SHP77 (cell line): ENCODE measurements at regions not wholly inside any gene's neighbourhood (a gene's known extent, or its start where the extent isn't known, plus 50 kb on each side); places are given as distances from the start of the nearest gene placed in this dataset.

ENCODE experiments used
- DNase-seq, 2 experiments: peaks; one replicate each; lab custom pipeline; 2025; lab: John Stamatoyannopoulos, UW

DNA sequence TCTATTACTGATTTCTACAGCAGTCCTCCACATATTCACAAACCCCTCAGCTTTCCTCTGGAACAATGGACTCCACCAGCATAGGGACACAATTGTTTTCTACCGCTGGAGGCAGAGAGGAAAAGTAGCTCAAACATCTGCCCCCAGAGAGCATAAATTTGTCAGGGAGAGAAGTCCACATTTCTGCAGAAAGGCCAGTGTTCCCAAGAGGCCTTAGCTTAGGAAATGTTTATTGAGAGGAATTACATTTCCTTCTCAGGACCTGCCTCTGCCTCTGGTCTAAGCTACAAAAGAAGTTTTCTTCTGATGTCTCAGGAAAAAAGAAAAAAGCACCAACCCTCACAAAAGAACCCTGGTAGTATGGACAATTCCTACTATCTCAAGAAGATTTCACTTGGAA, 217.8 kb upstream of the BMP4 start:
- no peak for DNase-seq

- peak; percentile 50 to 60 for DNase-seq
These were observed 218.8 kb upstream of the BMP4 start for GRCh38 chr14:54175298-54175942.

DNA sequence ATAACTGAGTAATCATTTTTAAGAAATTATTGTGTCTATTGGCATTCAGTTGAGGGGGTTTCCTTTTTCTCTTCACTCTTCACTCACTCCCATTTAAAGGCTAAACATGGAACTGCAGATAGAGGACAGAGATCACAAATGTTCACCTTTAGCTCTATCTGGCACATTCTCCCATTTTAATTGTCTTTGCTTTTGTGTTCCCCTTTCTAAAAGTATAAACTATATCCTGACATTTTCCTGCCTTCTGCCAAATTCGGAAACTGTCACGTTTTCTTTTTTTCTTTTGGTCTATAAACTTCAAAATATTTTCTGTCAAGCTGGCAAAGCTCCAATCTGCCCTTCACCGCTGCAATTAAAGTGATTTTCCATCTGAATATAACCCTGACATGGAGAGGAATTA, 219.8 kb upstream of the CDKN3 start:
- no peak for DNase-seq

- no peak for DNase-seq
These were observed 218.9 kb upstream of the CDKN3 start for GRCh38 chr14:54177641-54178621.

GRCh38 chr14:54182419-54183045, 214.3 kb upstream of the CDKN3 start:
- no peak for DNase-seq

- no peak for DNase-seq
These were observed 209.7 kb upstream of the CDKN3 start for GRCh38 chr14:54186821-54187763.

DNA sequence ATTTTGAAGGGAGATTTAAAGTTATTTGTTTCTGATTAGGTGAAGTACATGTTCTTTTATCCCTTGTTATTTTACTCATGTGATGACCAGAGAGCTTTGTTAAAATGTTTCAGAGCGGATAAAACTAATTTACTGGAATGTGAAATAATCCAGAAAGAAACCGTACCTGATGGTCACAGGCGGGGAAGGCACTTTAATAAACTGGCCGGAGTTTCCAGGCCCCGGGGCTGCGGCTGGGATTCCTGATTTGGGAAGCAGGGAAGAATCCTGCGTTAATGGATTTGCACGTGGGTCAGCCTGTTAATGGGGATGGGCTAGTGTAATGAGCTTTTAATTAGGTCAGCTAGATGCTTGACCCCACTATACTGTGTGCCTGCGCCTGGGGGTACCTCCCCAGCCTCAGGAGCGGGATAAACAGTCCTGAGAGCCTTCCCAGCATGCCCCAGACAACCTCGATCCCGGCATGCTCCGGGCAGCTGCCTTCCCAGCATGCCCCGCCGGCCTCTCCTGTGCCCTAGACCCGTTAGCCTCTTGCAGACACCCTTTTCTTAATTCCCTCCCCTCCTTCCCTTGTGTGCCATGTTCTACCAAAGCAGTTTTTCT, 208.6 kb upstream of the CDKN3 start:
- no peak for DNase-seq

GRCh38 chr14:54189333-54189732, 207.5 kb upstream of the CDKN3 start:
- no peak for DNase-seq

DNA sequence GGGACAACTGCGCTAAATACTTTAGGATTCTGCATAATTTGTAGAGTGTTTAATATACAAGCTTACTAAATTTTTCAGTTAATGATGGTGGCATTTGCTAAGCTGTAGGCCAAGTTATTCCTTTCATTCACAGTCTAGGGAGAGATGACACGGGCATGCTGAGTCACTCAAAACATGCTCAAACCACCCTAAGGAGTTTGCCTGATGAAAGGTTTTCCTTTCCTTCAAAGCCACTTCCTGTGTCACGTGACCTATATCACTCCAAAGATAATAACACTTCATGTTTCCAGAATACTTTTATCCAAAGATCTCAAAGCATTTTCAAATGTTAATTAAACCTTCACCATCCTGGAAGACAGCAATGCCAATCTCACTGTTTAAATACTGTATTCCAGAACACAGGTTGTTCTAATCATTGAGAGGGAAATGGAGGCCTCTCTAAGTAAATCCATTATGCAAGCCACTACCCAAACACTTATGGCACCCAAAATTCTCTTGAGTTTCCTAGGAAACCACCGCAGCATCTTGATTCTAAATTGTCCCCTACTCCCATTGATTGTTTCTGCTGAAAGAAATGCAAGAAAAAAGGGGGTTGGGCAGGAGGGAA, 207.0 kb upstream of the CDKN3 start:
- DNase-seq: no peak

DNA sequence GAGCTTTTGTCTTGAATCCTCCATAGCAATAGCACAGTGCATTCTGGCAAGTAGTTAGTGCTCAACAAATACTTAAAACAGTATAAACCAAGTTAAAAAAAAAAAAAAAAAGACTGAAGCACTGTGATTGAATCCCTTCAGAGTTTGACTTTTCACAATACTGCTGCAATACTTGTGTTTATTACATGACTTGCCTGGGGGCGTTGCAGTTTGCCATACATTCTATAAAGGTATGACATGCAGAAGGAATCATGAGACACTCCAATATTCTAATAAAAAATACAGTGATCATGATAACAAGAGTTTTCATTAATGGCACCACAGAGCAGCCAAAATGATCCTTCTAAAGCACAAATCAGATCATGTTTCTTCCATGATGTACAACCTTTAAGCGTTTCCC, 205.0 kb upstream of the CDKN3 start:
- DNase-seq: no peak

DNA sequence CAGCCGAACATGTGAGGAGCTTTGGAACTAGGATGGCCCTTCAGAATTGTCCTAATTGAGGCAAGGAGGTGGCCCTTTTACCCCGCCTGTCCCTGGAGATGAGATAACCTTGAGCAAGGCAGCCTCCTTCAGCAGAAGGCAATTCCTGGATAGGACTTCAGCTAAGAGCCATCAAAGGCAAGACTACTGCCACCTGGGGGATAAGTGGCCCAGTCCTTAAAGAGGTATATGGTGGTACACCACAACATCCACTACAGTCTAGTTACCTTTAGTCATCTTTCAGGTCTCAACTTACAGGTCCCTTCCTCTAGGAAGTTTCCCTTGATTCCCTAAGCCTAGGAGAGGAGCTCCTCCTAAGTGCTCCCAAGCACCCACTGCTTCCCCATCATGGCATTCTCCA, 204.2 kb upstream of the CDKN3 start:
- no peak for DNase-seq

- no peak for DNase-seq
These were observed 202.9 kb upstream of the CDKN3 start for GRCh38 chr14:54193871-54194270.

GRCh38 chr14:54194501-54194900, 202.3 kb upstream of the CDKN3 start:
- DNase-seq: no peak

DNA sequence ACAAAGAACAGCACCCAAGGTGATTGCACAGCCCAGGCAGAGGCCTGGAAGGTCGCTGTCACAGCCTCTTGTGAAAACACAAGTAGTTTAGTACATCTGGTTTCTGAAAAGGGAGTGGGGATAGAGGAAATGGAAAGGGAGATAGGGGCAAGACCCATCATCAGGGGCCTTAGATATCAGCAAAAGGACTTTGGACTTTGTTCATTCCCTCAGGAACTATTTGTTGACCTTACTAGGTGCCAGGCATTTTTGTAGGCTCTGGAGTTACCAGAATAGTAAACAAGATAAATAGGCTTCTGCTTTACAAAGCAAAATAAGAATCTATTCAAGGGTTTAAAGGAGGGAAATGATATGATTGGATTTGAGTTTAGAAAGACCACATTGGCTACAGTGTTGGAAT, 199.4 kb upstream of the CDKN3 start:
- no peak for DNase-seq

GRCh38 chr14:54200726-54201125, 196.1 kb upstream of the CDKN3 start:
- no peak for DNase-seq

DNA sequence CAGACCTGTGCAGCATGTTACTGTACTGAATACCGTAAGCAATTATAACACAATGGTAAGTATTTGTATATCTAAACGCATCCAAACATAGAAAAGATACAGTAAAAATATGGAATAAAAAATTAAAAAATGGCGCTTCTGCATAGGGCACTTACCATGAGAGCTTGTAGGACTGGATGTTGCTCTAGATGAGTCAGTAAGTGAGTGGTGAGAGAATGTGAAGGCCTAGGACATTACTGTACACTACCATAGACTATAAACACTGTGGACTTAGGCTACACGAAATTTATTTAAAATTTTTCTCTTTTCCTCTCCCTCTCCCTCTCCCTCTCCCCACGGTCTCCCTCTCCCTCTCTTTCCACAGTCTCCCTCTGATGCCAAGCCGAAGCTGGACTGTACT, 194.5 kb upstream of the CDKN3 start:
- no peak for DNase-seq

DNA sequence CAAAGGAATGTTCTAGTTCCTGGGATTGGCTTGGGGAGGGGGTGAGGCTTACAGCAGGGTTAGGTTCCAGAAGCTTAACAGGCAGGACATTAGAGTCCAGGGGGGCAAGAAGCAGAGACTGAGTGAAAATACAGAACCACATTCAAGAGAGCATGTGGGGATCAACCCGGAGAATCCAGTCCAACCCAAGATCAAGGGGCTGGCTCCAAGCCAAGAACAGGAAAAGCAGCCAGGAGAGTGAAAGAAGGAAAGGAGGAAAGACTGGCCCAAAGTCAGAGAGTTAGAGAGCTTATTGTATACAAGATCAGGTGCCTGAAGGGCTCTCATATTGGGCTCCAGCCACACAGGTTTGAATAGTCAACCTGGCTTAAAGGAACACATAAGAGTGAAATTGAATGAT, 190.3 kb upstream of the CDKN3 start:
- DNase-seq: no peak

DNA sequence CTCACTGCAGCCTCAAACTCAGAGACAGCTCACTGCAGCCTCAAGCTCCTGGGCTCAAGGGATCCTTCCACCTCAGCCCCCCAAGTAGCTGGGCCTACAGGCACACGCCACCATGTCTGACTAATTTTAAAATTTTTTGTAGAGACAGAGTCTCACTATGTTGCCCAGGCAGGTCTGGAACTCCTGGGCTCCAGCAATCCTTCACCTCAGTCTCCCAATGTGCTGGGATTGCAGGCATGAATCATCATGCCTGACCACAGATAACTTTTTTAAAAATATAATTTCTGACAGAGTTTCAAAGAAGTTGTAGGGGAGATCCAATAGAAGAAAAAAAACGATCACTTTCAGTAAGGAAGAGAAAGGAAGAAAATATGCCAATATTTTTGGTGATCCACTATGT, 189.7 kb upstream of the CDKN3 start:
- DNase-seq: no peak

DNA sequence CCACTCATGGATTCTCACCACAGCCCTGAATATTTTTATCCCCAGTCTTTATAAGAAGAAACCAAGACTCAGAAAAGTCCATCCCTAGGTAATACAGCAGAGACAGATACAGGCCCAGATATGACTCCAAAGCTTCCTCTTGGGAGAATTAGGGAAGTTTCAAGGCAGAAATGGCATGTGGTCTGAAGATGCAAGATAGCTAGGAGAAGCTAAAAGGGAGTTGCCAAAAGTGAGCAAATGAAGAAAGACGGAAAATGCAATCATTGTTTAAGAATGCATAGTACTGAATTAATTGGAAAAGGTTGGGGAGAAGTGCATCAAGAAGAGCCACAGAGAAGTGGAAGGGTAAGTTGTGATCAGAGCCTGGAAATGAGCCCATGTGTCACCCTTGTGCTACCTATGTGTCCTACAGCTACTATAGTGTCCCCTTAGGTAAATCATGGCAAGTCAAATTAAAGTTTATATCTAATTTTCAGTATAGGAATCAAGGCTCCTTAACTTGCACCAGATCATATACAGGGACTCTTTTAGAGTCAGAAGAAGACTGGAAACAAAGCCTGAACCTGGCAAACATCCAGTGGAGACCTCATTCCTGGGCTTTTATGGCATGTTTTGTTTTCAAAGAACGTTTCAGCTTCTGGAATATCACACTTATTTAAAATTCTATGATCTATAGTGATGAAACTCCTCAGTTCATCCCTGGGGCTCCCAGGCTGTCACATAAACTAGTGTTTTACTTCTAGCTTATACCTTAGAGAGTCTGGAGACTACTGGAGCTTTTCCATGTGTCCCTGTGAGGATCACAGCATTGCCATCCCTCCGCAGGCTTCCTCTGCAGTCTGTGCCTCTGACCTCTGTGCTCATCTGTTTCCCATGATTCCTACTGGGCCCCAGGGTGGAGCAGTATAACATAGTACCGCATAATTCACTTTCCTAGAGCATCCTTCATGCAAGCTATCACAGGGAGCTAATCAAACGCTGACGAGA, 189.0 kb upstream of the CDKN3 start:
- no peak for DNase-seq

DNA sequence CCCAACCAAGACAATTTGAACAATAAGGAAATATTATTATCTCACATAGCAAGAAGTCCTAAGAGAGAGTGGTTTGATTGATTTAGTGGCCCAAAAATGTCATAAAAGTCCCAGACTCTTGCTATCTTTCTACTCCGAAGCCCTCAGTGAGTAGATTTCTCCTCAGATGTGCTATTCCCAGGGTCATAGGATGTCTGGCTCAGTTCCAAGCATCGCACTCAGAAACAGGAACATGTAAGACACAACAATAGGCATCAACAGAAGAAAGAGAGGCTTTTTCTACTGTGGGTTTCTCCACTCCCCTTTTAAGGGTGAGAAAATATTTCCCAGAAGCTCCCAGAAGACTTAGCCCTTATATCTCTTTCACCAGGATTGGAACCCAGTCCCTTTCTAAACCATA, 188.1 kb upstream of the CDKN3 start:
- no peak for DNase-seq
